ENCODE measurements at regions not wholly inside any gene's neighbourhood (a gene's known extent, or its start where the extent isn't known, plus 50 kb on each side); places are given as distances from the start of the nearest gene placed in this dataset.

DNA sequence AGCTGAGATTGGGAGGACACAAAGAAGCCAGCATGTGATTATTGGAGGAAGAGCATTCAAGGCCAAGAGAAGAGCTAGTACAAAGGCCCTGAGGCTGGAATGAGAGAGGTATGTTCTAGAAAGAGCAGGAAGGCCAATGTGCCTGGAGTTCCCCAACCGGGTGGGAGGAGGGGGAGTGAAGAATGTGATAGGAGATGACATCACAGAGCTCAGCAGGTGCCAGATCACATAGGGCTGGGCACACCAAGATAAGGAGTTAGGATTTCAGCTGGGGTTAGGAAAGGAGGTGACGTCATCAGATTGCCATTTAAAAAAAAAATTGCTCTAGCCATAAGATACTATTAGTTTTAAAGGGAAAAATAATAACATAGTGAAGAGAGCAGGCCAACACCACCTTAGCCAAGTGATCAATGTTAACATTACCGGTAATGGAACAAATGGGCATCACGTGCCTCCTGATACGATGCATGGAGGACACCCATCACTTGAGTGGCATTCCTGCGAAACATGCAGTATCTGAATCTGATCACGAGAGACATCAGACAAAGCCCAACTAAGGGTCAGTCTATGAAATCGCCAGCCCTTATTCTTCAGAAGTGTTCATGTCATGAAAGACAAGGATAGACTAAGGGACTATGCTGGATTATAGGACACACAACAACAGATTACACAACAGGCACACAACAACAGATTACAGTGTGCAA lies 344.3 kb downstream of the BCOR start (continued):
- TF ChIP-seq ZNF292 (tag by site-specific recombination; IDR thresholded peaks at IDR 0.05; ENCODE audit: borderline replicate concordance, low read depth) (no peak), EGR2 (tag by site-specific recombination; IDR thresholded peaks at IDR 0.05; ENCODE audit: low read depth) (peak; percentile 53; the same call in 1 of the 2 replicates), ZIC2 (tag by site-specific recombination; IDR thresholded peaks at IDR 0.05) (peak; percentile 85), ZNF223 (tag by site-specific recombination; IDR thresholded peaks at IDR 0.05) (no peak), ZNF548 (tag by site-specific recombination; IDR thresholded peaks at IDR 0.05) (no peak), ZNF426 (tag by site-specific recombination; IDR thresholded peaks at IDR 0.05) (no peak), GLI4 (tag by site-specific recombination; IDR thresholded peaks at IDR 0.05) (no peak), ZNF777 (tag by site-specific recombination; IDR thresholded peaks at IDR 0.05; ENCODE audit: borderline replicate concordance) (no peak), ZNF571 (tag by site-specific recombination; IDR thresholded peaks at IDR 0.05) (no peak), MYNN (tag by site-specific recombination; IDR thresholded peaks at IDR 0.05; ENCODE audit: borderline replicate concordance) (no peak), ZNF561 (tag by site-specific recombination; IDR thresholded peaks at IDR 0.05; ENCODE audit: borderline replicate concordance) (no peak), KLF10 (tag by site-specific recombination; IDR thresholded peaks at IDR 0.05) (peak; percentile 75), SP7 (tag by site-specific recombination; IDR thresholded peaks at IDR 0.05) (peak; percentile 90), ZNF221 (tag by site-specific recombination; IDR thresholded peaks at IDR 0.05; ENCODE audit: borderline replicate concordance) (no peak), ZNF416 (tag by site-specific recombination; IDR thresholded peaks at IDR 0.05) (no peak), ZBTB20 (tag by site-specific recombination; IDR thresholded peaks at IDR 0.05) (no peak), ZSCAN23 (tag by site-specific recombination; IDR thresholded peaks at IDR 0.05) (peak; percentile 46; the same call in 1 of the 2 replicates), HOXA7 (CRISPR knock-in tag; IDR thresholded peaks at IDR 0.05; ENCODE audit: borderline replicate concordance) (no peak), ZNF341 (tag by site-specific recombination; IDR thresholded peaks at IDR 0.05; ENCODE audit: low read depth) (peak; percentile 34; the same call in 1 of the 2 replicates), ZNF248 (tag by site-specific recombination; IDR thresholded peaks at IDR 0.05) (no peak), ZNF23 (tag by site-specific recombination; IDR thresholded peaks at IDR 0.05; ENCODE audit: borderline replicate concordance) (no peak), GLIS1 (tag by site-specific recombination; IDR thresholded peaks at IDR 0.05) (peak; percentile 65; the same call in 1 of the 2 replicates), ZNF174 (tag by site-specific recombination; IDR thresholded peaks at IDR 0.05) (no peak), ZNF76 (tag by site-specific recombination; IDR thresholded peaks at IDR 0.05; ENCODE audit: borderline replicate concordance, low read depth) (no peak), ZNF24 (tag by site-specific recombination; IDR thresholded peaks at IDR 0.05) (no peak), KLF16 (tag by site-specific recombination; IDR thresholded peaks at IDR 0.05) (peak; percentile 53; the same call in 1 of the 2 replicates), SP3 (tag by site-specific recombination; IDR thresholded peaks at IDR 0.05) (no peak; the same call in 1 of the 2 replicates), ZNF112 (tag by site-specific recombination; IDR thresholded peaks at IDR 0.05) (no peak), ZNF16 (tag by site-specific recombination; IDR thresholded peaks at IDR 0.05; ENCODE audit: low read depth) (no peak), ZFP37 (tag by site-specific recombination; IDR thresholded peaks at IDR 0.05) (0 out of 2 replicates have a peak, but pooled peaks have one; percentile 37)
- TF ChIP-seq, protein P1, sequence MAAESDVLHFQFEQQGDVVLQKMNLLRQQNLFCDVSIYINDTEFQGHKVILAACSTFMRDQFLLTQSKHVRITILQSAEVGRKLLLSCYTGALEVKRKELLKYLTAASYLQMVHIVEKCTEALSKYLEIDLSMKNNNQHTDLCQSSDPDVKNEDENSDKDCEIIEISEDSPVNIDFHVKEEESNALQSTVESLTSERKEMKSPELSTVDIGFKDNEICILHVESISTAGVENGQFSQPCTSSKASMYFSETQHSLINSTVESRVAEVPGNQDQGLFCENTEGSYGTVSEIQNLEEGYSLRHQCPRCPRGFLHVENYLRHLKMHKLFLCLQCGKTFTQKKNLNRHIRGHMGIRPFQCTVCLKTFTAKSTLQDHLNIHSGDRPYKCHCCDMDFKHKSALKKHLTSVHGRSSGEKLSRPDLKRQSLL (tag by site-specific recombination; IDR thresholded peaks at IDR 0.05) = no peak
- TF ChIP-seq, protein P2, sequence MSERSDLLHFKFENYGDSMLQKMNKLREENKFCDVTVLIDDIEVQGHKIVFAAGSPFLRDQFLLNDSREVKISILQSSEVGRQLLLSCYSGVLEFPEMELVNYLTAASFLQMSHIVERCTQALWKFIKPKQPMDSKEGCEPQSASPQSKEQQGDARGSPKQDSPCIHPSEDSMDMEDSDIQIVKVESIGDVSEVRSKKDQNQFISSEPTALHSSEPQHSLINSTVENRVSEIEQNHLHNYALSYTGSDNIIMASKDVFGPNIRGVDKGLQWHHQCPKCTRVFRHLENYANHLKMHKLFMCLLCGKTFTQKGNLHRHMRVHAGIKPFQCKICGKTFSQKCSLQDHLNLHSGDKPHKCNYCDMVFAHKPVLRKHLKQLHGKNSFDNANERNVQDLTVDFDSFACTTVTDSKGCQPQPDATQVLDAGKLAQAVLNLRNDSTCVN (tag by site-specific recombination; optimal IDR thresholded peaks at IDR 0.05) = no peak
- TF ChIP-seq, protein P3, sequence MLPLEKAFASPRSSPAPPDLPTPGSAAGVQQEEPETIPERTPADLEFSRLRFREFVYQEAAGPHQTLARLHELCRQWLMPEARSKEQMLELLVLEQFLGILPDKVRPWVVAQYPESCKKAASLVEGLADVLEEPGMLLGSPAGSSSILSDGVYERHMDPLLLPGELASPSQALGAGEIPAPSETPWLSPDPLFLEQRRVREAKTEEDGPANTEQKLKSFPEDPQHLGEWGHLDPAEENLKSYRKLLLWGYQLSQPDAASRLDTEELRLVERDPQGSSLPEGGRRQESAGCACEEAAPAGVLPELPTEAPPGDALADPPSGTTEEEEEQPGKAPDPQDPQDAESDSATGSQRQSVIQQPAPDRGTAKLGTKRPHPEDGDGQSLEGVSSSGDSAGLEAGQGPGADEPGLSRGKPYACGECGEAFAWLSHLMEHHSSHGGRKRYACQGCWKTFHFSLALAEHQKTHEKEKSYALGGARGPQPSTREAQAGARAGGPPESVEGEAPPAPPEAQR (tag by site-specific recombination; IDR thresholded peaks at IDR 0.05) = no peak
- TF ChIP-seq, protein P4, sequence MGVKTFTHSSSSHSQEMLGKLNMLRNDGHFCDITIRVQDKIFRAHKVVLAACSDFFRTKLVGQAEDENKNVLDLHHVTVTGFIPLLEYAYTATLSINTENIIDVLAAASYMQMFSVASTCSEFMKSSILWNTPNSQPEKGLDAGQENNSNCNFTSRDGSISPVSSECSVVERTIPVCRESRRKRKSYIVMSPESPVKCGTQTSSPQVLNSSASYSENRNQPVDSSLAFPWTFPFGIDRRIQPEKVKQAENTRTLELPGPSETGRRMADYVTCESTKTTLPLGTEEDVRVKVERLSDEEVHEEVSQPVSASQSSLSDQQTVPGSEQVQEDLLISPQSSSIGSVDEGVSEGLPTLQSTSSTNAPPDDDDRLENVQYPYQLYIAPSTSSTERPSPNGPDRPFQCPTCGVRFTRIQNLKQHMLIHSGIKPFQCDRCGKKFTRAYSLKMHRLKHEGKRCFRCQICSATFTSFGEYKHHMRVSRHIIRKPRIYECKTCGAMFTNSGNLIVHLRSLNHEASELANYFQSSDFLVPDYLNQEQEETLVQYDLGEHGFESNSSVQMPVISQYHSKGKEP (tag by site-specific recombination; IDR thresholded peaks at IDR 0.05) = no peak
- TF ChIP-seq, protein P5, sequence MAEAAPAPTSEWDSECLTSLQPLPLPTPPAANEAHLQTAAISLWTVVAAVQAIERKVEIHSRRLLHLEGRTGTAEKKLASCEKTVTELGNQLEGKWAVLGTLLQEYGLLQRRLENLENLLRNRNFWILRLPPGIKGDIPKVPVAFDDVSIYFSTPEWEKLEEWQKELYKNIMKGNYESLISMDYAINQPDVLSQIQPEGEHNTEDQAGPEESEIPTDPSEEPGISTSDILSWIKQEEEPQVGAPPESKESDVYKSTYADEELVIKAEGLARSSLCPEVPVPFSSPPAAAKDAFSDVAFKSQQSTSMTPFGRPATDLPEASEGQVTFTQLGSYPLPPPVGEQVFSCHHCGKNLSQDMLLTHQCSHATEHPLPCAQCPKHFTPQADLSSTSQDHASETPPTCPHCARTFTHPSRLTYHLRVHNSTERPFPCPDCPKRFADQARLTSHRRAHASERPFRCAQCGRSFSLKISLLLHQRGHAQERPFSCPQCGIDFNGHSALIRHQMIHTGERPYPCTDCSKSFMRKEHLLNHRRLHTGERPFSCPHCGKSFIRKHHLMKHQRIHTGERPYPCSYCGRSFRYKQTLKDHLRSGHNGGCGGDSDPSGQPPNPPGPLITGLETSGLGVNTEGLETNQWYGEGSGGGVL (tag by site-specific recombination; IDR thresholded peaks at IDR 0.05) = peak; percentile 57

Measured in HEK293 (cell line).